ENCODE measurements at regions not wholly inside any gene's neighbourhood (a gene's known extent, or its start where the extent isn't known, plus 50 kb on each side); places are given as distances from the start of the nearest gene placed in this dataset.

- TF ChIP-seq POLR2A (IDR thresholded peaks at IDR 0.05) = no peak
- TF ChIP-seq, protein P1, sequence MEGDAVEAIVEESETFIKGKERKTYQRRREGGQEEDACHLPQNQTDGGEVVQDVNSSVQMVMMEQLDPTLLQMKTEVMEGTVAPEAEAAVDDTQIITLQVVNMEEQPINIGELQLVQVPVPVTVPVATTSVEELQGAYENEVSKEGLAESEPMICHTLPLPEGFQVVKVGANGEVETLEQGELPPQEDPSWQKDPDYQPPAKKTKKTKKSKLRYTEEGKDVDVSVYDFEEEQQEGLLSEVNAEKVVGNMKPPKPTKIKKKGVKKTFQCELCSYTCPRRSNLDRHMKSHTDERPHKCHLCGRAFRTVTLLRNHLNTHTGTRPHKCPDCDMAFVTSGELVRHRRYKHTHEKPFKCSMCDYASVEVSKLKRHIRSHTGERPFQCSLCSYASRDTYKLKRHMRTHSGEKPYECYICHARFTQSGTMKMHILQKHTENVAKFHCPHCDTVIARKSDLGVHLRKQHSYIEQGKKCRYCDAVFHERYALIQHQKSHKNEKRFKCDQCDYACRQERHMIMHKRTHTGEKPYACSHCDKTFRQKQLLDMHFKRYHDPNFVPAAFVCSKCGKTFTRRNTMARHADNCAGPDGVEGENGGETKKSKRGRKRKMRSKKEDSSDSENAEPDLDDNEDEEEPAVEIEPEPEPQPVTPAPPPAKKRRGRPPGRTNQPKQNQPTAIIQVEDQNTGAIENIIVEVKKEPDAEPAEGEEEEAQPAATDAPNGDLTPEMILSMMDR (IDR thresholded peaks at IDR 0.05) = no peak
- no peak for TF ChIP-seq POLR2AphosphoS5 (IDR thresholded peaks at IDR 0.05)
- no peak for TF ChIP-seq EP300 (IDR thresholded peaks at IDR 0.05)
These were observed 125.0 kb upstream of the MSX1 start for GRCh38 chr4:4734425-4734824.

Data from stomach (tissue), 4 donors.